ENCODE measurements at regions not wholly inside any gene's neighbourhood (a gene's known extent, or its start where the extent isn't known, plus 50 kb on each side); places are given as distances from the start of the nearest gene placed in this dataset.

DNA sequence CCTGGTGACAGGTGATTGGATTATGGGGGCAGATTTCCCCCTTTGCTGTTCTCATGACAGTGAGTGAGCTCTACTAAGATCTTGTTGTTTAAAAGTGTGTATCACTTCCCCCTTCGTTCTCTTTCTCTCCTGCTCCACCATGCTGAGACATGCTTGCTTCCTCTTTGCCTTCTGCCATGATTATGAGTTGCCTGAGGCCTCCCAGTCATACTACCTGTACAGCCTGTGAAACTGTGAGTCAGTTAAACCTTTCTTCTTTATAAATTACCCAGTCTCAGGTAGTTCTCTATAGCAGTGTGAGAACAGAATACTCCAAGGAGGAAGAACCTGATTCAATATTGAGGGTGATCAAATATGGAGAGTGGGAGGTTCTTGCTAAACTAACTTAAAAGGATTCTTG is 724.9 kb downstream of the DOK5 start:
- no peaks in the 10 kb centered on the region for H3K4me1 ChIP-seq (ENCODE audit: control insufficient read depth in 3 of 3, insufficient read depth in 3 of 3, low read length in 3 of 3)

DNA sequence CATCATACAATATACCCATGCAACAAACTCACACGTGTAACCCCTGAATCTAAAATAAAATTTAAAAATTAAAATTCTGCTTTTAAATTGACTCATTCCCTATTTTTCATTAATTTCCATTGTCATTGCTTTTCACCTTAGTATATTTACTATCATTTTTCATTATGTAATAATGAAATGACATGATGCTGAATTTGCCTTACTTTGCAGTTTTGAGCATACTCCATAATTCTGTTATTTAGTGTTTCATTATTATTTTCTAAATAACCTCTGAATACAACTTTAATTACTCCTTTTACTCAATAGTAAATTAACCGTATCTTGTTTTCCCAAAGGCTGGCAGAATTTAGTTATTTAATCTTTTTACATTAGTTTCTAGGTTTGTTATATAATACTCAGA is 719.6 kb downstream of the DOK5 start:
- H3K27me3 ChIP-seq (ENCODE audit: control insufficient read depth in 3 of 3, insufficient read depth in 3 of 3, low read length in 3 of 3) = no peaks in the 10 kb centered on the region
- no peaks in the 10 kb centered on the region for H3K4me1 ChIP-seq (ENCODE audit: control insufficient read depth in 3 of 3, insufficient read depth in 3 of 3, low read length in 3 of 3)
- H3K9me3 ChIP-seq (ENCODE audit: control insufficient read depth in 3 of 3, low read length in 3 of 3) = no peaks in the 10 kb centered on the region
- H3K9ac ChIP-seq (ENCODE audit: low read depth in 1 of 3, low read length in 3 of 3) = no peak overlapping the region
- no peak overlapping the region for H3K4me3 ChIP-seq (ENCODE audit: low read length in 3 of 3)
- no peak overlapping the region for H3K27ac ChIP-seq (ENCODE audit: low read depth, low read length)
- no peaks in the 10 kb centered on the region for H3K36me3 ChIP-seq (ENCODE audit: control insufficient read depth in 3 of 3, insufficient read depth in 3 of 3, low read length in 3 of 3)

More for the DNA sequence above, 724.9 kb downstream of the DOK5 start:
- no peak overlapping the region for H3K9ac ChIP-seq (ENCODE audit: low read depth in 1 of 3, low read length in 3 of 3)
- H3K36me3 ChIP-seq (ENCODE audit: control insufficient read depth in 3 of 3, insufficient read depth in 3 of 3, low read length in 3 of 3) = no peaks in the 10 kb centered on the region
- H3K9me3 ChIP-seq (ENCODE audit: control insufficient read depth in 3 of 3, low read length in 3 of 3) = no peaks in the 10 kb centered on the region
- no peak overlapping the region for H3K27ac ChIP-seq (ENCODE audit: low read depth, low read length)
- H3K4me3 ChIP-seq (ENCODE audit: low read length in 3 of 3) = no peak overlapping the region
- no peaks in the 10 kb centered on the region for H3K27me3 ChIP-seq (ENCODE audit: control insufficient read depth in 3 of 3, insufficient read depth in 3 of 3, low read length in 3 of 3)

DNA sequence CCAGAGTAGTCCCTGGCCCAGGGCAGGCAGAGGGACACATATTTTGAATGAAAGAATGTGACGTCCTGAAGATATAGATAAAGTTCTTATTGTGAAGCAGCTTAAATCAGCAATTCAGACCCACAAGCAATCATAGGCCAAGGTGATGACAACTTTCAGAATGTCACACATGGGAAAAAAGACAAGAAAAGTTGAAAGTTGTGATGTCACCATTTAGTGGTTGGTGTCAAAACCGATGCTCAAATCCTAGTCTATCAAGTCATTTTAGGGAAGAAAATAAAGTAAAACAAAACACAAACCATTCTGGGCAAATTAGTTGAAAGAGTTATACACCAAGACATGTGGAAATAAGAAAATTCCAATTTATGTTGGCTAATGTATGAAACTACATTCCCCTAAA is 710.8 kb downstream of the DOK5 start:
- H3K4me1 ChIP-seq (ENCODE audit: control insufficient read depth in 3 of 3, insufficient read depth in 3 of 3, low read length in 3 of 3) = no peaks in the 10 kb centered on the region

DNA sequence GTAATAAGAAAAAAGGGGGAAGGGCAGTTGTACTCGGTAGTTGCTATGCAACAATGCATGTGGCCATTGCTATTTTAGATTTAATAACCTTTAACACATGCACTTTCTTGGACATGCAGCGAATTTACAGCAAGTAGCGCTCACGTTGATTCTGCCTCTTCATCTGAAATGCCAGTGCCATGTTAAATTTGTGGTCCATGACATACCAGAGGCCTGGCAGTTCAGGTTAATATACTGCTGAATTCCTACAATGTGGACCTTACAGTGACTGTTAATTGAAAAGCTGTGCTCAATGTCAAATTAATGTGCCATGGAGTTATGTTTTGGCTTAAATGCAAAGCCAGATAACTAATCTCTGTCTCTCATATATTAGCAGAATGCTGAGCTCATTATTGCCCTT is 699.7 kb downstream of the DOK5 start:
- H3K27me3 ChIP-seq (ENCODE audit: control insufficient read depth in 3 of 3, insufficient read depth in 3 of 3, low read length in 3 of 3) = no peaks in the 10 kb centered on the region
- peaks cover 0 to 2% (median 0%) of the 10 kb centered on the region in 3 donors for H3K9me3 ChIP-seq (ENCODE audit: control insufficient read depth in 3 of 3, low read length in 3 of 3)
- no peak overlapping the region for H3K4me3 ChIP-seq (ENCODE audit: low read length in 3 of 3)
- H3K27ac ChIP-seq (ENCODE audit: low read depth, low read length) = no peak overlapping the region
- H3K4me1 ChIP-seq (ENCODE audit: control insufficient read depth in 3 of 3, insufficient read depth in 3 of 3, low read length in 3 of 3) = no peaks in the 10 kb centered on the region
- H3K36me3 ChIP-seq (ENCODE audit: control insufficient read depth in 3 of 3, insufficient read depth in 3 of 3, low read length in 3 of 3) = no peaks in the 10 kb centered on the region
- H3K9ac ChIP-seq (ENCODE audit: low read depth in 1 of 3, low read length in 3 of 3) = no peak overlapping the region

More for the DNA sequence above, 710.8 kb downstream of the DOK5 start:
- Histone ChIP-seq H3K9me3 (ENCODE audit: control insufficient read depth in 3 of 3, low read length in 3 of 3) (no peaks in the 10 kb centered on the region), H3K27me3 (ENCODE audit: control insufficient read depth in 3 of 3, insufficient read depth in 3 of 3, low read length in 3 of 3) (no peaks in the 10 kb centered on the region), H3K27ac (ENCODE audit: low read depth, low read length) (no peak overlapping the region), H3K9ac (ENCODE audit: low read depth in 1 of 3, low read length in 3 of 3) (no peak overlapping the region), H3K36me3 (ENCODE audit: control insufficient read depth in 3 of 3, insufficient read depth in 3 of 3, low read length in 3 of 3) (no peaks in the 10 kb centered on the region), H3K4me3 (ENCODE audit: low read length in 3 of 3) (no peak overlapping the region)

DNA sequence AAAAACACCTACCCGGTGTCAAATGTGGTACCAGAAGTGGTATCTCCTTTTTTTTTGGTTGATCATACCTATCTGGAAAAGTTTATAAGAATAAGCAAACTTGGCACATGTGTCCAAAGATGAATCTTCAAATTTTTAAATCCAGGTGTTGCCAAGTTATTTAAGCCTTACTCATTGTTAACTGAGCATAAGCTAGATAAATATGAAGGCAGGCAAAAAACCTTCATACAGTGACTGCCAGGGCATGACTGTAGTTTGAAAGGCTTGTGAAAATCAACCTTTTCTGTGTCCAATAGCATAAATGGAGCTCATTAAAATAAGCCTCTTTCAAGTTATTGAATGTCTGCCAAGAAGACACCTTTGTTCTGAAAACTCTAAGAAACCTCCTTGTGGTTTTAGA is 699.2 kb downstream of the DOK5 start:
- no peaks in the 10 kb centered on the region for H3K36me3 ChIP-seq (ENCODE audit: control insufficient read depth in 3 of 3, insufficient read depth in 3 of 3, low read length in 3 of 3)
- H3K27me3 ChIP-seq (ENCODE audit: control insufficient read depth in 3 of 3, insufficient read depth in 3 of 3, low read length in 3 of 3) = no peaks in the 10 kb centered on the region
- H3K9ac ChIP-seq (ENCODE audit: low read depth in 1 of 3, low read length in 3 of 3) = no peak overlapping the region
- no peaks in the 10 kb centered on the region for H3K9me3 ChIP-seq (ENCODE audit: control insufficient read depth in 3 of 3, low read length in 3 of 3)
- H3K27ac ChIP-seq (ENCODE audit: low read depth, low read length) = no peak overlapping the region
- H3K4me3 ChIP-seq (ENCODE audit: low read length in 3 of 3) = no peak overlapping the region
- H3K4me1 ChIP-seq (ENCODE audit: control insufficient read depth in 3 of 3, insufficient read depth in 3 of 3, low read length in 3 of 3) = no peaks in the 10 kb centered on the region

DNA sequence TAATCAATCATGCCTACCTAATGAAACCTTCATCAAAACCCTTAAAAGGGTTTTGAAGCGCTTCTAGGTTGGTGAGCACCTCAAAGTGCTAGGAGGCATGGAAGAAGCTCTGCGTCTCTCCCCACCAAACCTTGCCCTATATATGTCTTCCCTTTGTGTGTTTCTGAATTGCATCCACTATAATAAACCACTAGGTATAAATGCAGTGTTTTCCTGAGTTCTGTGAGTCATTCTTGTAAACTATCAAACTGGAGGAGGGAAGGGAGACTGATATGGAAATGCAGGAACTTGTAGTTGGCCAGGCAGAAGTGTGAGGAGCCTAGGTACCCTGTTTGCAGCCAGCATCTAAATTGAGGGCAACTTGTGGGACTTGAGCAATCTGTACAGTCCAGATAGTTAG is 698.8 kb downstream of the DOK5 start:
- H3K9ac ChIP-seq (ENCODE audit: low read depth in 1 of 3, low read length in 3 of 3) = no peak overlapping the region
- H3K4me3 ChIP-seq (ENCODE audit: low read length in 3 of 3) = no peak overlapping the region
- H3K36me3 ChIP-seq (ENCODE audit: control insufficient read depth in 3 of 3, insufficient read depth in 3 of 3, low read length in 3 of 3) = no peaks in the 10 kb centered on the region
- no peaks in the 10 kb centered on the region for H3K9me3 ChIP-seq (ENCODE audit: control insufficient read depth in 3 of 3, low read length in 3 of 3)
- H3K27me3 ChIP-seq (ENCODE audit: control insufficient read depth in 3 of 3, insufficient read depth in 3 of 3, low read length in 3 of 3) = no peaks in the 10 kb centered on the region
- H3K4me1 ChIP-seq (ENCODE audit: control insufficient read depth in 3 of 3, insufficient read depth in 3 of 3, low read length in 3 of 3) = no peaks in the 10 kb centered on the region
- no peak overlapping the region for H3K27ac ChIP-seq (ENCODE audit: low read depth, low read length)

DNA sequence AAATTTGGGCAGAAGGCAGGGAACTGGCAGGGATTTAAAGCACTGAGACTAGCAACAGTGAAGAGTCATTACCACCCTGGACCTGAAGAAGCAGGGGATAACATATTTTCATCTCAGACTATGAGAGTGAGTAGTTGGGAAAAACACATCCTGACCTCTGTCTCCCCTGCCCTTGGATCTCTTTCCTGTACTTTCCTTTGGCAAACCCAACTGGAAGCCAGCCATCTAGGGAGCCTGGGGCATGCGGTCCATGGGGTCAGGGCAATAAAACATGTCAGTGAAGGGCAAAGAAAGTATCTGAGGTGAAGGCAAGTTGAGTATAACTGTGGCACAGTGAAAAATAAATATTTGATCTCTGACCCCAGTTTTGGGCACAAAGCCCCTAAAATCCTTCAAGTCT is 698.2 kb downstream of the DOK5 start:
- no peaks in the 10 kb centered on the region for H3K4me1 ChIP-seq (ENCODE audit: control insufficient read depth in 3 of 3, insufficient read depth in 3 of 3, low read length in 3 of 3)
- no peak overlapping the region for H3K27ac ChIP-seq (ENCODE audit: low read depth, low read length)
- H3K36me3 ChIP-seq (ENCODE audit: control insufficient read depth in 3 of 3, insufficient read depth in 3 of 3, low read length in 3 of 3) = no peaks in the 10 kb centered on the region
- H3K9ac ChIP-seq (ENCODE audit: low read depth in 1 of 3, low read length in 3 of 3) = no peak overlapping the region
- H3K9me3 ChIP-seq (ENCODE audit: control insufficient read depth in 3 of 3, low read length in 3 of 3) = no peaks in the 10 kb centered on the region
- H3K27me3 ChIP-seq (ENCODE audit: control insufficient read depth in 3 of 3, insufficient read depth in 3 of 3, low read length in 3 of 3) = no peaks in the 10 kb centered on the region
- no peak overlapping the region for H3K4me3 ChIP-seq (ENCODE audit: low read length in 3 of 3)

DNA sequence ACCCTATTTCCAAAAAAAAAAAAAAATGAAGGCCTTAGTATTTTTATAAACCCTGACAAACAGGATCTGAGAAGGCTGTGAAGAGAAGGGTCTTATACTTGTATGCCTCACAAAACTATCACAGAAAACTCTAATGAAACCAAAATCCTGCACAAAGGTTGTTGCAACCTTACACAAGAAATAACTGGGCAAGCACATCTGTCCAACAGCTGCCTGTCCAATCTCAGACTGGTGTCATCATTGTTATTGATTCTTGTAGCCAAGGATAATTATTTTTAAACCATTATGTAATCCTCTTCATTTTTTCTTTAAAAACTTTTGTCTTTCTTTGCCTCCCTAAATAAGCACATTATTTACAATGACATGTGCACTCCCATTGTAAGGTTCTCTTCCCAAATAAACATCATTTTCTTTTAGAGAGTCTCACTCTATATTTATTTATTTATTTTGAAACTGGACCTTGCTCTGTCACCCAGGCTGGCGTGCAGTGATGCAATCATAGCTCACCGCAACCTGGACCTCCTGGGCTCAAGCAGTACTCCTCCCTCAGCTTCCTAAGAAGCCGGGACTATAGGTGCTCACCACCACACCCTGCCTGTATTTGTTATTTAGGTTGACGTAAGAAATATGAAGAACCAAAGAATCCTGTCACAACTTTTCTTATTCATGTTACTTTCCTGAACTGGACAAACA is 697.1 kb downstream of the DOK5 start:
- H3K27ac ChIP-seq (ENCODE audit: low read depth, low read length) = no peak overlapping the region
- H3K36me3 ChIP-seq (ENCODE audit: control insufficient read depth in 3 of 3, insufficient read depth in 3 of 3, low read length in 3 of 3) = no peaks in the 10 kb centered on the region
- no peaks in the 10 kb centered on the region for H3K9me3 ChIP-seq (ENCODE audit: control insufficient read depth in 3 of 3, low read length in 3 of 3)
- no peaks in the 10 kb centered on the region for H3K4me1 ChIP-seq (ENCODE audit: control insufficient read depth in 3 of 3, insufficient read depth in 3 of 3, low read length in 3 of 3)
- no peak overlapping the region for H3K9ac ChIP-seq (ENCODE audit: low read depth in 1 of 3, low read length in 3 of 3)
- H3K27me3 ChIP-seq (ENCODE audit: control insufficient read depth in 3 of 3, insufficient read depth in 3 of 3, low read length in 3 of 3) = no peaks in the 10 kb centered on the region
- H3K4me3 ChIP-seq (ENCODE audit: low read length in 3 of 3) = no peak overlapping the region

DNA sequence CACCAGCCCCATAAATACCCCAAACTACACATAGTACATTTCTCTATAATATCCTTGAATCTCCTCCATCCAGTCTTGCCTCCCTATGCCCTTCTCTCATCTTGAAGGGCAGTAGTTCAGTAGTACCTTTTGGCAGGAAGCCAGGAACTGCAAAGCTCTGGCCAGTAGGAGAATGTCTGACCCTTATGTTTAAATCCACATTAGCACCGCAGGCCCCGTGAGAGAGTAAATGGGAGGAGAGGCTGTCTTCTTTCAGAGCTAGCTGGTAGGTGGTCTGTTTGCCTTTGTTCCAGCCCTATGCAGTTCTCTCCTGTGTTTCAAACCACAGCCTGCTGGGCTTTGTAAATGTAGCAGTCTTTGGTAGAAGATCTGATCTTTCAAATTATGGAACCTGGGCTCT is 690.7 kb downstream of the DOK5 start:
- Histone ChIP-seq H3K4me3 (ENCODE audit: low read length in 3 of 3) (no peak overlapping the region), H3K27ac (ENCODE audit: low read depth, low read length) (no peak overlapping the region), H3K4me1 (ENCODE audit: control insufficient read depth in 3 of 3, insufficient read depth in 3 of 3, low read length in 3 of 3) (no peaks in the 10 kb centered on the region), H3K27me3 (ENCODE audit: control insufficient read depth in 3 of 3, insufficient read depth in 3 of 3, low read length in 3 of 3) (no peaks in the 10 kb centered on the region), H3K36me3 (ENCODE audit: control insufficient read depth in 3 of 3, insufficient read depth in 3 of 3, low read length in 3 of 3) (no peaks in the 10 kb centered on the region), H3K9ac (ENCODE audit: low read depth in 1 of 3, low read length in 3 of 3) (no peak overlapping the region), H3K9me3 (ENCODE audit: control insufficient read depth in 3 of 3, low read length in 3 of 3) (no peaks in the 10 kb centered on the region)

DNA sequence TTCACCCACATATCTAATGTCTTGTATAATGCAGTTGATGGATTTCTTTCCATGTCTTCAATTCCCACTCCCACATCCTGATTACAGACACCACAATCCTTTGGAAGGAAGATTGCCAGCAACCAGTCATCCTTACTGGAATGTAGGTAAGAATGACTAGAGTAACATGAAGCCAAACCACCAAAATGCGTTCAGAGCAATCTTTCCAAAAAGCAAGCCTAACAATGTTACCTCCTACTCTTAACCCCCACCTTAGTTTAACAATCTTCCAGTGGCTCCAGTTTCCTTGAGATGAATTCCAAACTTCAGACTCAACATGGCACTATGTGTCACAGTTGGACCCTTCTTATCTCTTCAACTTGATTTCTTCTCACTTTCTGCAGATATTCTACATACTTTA is 685.6 kb downstream of the DOK5 start:
- no peaks in the 10 kb centered on the region for H3K36me3 ChIP-seq (ENCODE audit: control insufficient read depth in 3 of 3, insufficient read depth in 3 of 3, low read length in 3 of 3)
- H3K4me3 ChIP-seq (ENCODE audit: low read length in 3 of 3) = no peak overlapping the region
- H3K9ac ChIP-seq (ENCODE audit: low read depth in 1 of 3, low read length in 3 of 3) = no peak overlapping the region
- peaks cover 0 to 3% (median 0%) of the 10 kb centered on the region in 3 donors for H3K9me3 ChIP-seq (ENCODE audit: control insufficient read depth in 3 of 3, low read length in 3 of 3)
- H3K27me3 ChIP-seq (ENCODE audit: control insufficient read depth in 3 of 3, insufficient read depth in 3 of 3, low read length in 3 of 3) = no peaks in the 10 kb centered on the region
- no peak overlapping the region for H3K27ac ChIP-seq (ENCODE audit: low read depth, low read length)
- H3K4me1 ChIP-seq (ENCODE audit: control insufficient read depth in 3 of 3, insufficient read depth in 3 of 3, low read length in 3 of 3) = no peaks in the 10 kb centered on the region
